ENCODE measurements at regions not wholly inside any gene's neighbourhood (a gene's known extent, or its start where the extent isn't known, plus 50 kb on each side); places are given as distances from the start of the nearest gene placed in this dataset.

DNA sequence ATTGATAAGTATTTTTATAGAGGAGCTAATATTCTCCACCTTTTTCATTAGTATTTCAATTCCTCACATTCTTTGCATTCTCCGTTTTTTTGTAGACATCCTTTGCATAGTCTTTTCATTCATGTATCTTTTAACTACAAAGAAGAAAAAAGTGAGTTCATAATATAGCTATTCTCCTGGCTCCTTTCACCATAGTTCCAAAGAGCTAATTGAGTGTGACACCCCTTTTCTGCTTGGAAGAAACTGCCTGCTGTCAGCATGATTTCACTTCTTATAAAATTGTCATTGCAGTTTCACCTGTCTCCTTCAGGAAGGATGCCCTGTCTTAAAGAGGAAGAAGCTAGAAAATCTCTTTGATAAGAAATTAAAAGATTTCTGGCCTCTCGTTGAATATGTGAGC, 991.1 kb downstream of the KCNT2 start:
- no peak for DNase-seq

DNA sequence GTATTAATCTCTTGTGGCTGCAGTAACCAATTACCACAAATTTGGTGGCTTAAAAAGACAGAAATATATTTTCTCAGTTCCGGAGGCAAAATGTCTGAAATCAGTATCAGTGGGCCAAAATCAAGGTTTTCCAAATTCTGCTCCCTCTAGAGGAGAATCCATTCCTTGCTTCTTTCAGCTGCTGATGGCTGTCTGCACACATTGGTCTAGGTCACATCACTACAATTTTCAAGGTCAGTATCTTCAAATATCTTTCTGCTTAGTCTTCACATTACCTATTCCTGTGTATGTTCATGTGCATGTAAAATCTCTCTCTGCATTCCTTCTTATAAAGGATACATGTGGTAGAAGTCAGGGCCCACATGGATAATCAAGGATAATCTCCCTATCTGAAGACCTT, 999.4 kb downstream of the KCNT2 start:
- no peak for DNase-seq

DNA sequence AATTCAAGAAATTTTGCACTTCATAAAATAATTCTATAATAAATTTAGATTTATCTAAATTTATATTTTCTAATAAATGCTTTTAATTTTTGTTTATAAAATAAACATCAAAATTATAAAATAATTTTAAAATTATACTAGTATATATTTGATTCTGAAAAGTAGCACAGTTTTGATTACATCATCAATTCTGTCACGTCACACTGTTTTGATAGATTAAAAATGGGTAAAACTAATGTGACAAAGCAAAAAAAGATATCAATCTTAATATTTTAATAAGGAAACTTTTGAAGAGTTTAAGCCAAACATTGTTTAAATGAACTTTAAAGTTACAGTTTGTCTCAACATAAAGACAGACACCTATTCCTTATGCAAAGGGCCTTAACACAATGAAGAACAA, 1001.8 kb downstream of the KCNT2 start:
- DNase-seq, result no peak

GRCh38 chr1:195604287-195604686, 1004.0 kb downstream of the KCNT2 start:
- no peak for DNase-seq

- DNase-seq, result no peak
These were observed 1010.3 kb downstream of the KCNT2 start for GRCh38 chr1:195597891-195598290.

GRCh38 chr1:195594773-195595172, 1013.5 kb downstream of the KCNT2 start:
- DNase-seq, result no peak

DNA sequence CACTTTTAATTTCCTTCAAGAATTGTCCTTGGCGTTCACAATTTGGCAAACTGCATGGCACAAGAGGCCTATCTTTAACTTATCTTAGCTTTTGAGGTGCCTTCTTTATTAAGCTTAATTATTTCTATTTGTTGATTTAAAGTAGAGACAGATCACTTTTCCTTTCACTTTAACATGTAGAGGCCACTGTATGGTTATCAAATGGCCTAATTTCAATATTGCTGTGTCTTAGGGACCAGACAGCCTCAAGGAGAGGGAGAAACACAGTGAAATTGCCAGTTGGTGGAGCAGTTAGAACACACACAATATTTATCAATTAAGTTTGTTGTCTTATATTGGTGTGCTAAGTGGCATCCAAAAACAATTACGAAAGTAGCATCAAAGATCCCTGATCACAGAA, 1013.9 kb downstream of the KCNT2 start:
- DNase-seq, result no peak

- DNase-seq, result no peak
These were observed 1016.1 kb downstream of the KCNT2 start for GRCh38 chr1:195591917-195592672.

- DNase-seq, result no peak
These were observed 1017.6 kb downstream of the KCNT2 start for GRCh38 chr1:195590649-195591048.

DNA sequence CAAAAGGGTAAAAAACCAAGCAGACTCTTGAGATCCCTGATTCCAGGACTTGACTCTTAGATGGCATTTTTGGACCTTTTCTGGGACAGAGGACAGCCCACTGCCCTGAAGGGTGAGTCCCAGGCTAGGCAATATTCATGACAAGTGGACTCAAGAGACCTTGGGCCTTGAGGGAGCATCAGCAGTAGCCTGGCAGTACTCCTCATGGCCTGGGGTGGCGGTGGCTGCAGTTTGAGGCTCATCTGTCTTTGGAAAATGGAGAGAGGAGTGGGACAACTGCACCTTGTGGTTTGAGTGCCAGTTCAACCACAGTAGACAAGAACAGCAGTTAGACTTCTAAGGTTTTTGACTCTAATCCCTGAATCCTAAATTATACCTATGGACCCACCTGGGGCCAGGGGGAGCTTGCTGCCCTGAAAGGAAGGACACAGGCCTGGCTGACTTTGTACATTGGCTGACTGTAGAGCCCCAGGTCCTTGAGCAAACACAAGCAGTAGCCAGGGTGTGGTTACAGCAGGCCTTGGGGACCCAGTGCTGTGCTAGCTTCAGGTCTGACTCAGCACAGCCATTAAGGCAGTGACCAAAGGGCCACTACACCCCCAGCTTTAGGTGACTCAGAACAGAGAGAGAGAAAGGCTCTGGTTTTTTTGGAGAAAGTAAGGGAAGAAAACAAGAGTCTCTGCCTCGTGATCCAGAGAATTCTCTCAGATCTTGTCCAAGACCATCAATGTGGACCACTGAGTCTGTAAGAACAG, 1023.2 kb downstream of the KCNT2 start:
- DNase-seq, result no peak

GRCh38 chr1:195580988-195581387, 1027.3 kb downstream of the KCNT2 start:
- no peak for DNase-seq

- DNase-seq, result no peak
These were observed 1030.5 kb downstream of the KCNT2 start for GRCh38 chr1:195577748-195578147.

DNA sequence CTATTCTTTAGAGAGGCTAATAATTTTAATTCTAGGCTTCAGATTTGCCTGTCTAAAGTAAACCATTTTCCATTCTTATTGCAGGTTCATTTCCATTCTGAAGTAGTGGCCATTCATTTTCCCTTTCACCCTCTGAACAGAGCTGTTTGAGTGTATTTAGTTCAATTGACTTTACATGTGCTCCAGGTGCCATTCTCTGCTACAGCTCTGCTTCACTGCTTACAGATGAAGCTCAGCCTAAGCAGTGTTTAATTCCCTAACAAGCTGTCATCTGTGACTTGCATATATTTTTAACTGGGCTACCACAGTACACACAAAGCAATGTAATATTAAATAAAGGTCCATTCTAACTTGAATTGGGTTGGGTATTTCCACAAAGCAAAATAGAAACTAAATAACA, 1031.6 kb downstream of the KCNT2 start:
- no peak for DNase-seq

DNA sequence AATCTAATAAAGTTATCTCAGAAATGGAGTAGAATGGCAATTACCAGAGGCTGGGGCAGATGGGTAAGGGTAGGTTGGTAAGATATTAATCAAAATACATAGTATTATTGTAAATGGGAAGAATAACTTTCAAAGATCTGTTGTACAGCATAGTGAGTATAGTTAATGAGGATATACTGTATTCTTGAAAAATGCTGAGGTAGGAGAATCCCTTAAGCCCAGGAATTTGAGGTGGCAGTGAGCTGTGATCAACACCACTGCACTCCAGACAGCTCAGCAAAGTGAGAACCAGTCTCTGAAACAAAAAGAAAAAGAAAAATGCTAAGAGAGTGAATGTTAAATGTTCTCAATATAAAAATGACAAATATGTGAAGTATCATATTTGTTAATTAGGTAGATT, 1033.7 kb downstream of the KCNT2 start:
- DNase-seq, result no peak

- DNase-seq, result no peak
These were observed 1038.3 kb downstream of the KCNT2 start for GRCh38 chr1:195569934-195570333.

DNA sequence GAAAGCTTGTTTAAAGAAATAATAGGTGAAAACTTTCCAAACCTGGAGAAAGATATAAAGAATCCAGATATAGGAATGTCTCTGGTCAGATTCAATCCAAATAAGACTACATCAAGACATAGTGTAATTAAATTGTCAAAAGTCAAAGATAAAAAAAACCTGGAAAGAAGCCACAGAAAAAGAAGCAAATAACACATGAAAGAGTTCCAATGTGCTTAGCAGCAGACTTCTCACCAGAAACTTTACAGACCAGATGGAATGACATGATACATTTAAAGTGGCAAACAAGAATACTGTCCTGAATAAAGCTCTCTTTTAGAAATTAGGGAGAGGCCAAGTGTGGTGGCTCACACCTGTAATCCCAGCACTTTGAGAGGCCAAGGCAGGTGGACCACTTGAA, 1039.9 kb downstream of the KCNT2 start:
- no peak for DNase-seq

DNA sequence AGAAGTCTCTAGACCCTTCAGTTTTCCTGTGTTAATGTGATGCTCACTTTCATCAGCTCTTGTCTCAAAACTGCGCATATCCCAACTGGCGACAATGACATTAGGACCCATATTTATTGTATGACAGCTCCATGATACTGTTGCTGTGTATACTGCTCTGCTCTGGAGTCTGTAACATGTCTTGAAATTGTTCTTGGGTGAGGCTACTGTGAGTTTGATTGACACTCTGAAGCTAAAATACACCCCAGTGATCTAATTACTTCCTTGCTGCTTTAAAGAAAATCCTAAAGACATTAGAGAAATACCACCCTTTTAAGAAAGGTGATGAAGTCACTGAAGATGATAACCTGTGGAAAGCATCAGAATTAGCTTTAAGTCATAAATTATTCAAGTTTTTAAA, 1046.2 kb downstream of the KCNT2 start:
- no peak for DNase-seq

DNA sequence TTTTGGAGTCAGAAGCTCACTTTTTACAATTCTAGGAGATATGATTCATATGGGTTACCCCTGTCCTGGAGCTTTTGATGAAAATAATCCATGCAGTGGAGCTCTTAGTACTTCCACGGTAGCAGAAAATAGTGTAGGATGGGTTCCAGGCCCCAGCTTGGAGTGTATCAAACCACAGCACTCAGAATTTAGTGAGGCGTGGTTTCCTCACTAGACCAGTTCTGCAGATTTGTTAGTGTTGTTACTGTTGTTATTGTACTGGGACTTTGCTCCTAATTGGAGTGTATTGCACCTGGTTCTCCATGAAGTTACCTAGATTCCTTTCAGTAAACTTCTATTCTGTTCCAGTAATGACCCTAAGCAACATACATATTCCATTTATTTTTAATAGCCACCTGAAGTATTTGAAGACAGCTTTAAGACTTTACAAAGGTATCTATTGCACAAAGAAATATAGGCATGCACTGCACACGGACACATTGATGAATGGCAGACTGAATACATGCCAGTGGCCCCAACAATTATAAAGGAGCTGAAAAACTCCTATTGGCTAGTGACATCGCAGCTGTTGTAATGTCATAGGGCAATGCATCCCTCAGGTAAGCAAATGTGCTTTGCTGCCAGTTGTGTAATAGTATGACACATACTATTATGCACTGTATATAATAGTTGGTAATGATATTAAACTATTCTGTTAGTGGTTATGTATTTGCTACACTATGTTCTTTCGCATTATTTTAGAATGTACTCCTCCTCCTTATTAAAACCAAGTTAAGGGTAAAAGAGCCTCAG, 1058.0 kb downstream of the KCNT2 start:
- no peak for DNase-seq

- DNase-seq, result no peak
These were observed 1077.3 kb downstream of the KCNT2 start for GRCh38 chr1:195530961-195531360.

DNA sequence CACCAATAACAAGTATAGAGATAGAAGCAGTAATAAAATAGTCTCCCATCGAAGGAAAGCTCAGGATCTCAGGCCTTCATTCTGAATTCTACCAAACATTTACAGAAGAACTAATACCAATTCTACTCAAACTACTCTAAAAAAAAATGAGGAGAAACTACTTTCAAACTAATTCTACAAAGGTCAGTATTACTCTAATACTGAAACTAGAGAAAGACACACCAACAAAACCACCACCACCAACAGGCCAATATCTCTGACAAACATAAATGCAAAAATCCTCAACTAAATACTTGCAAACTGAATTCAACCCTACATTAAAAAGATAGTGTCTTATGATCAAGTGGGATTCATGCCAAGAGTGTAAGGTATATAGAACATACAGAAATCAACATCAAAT, 1078.4 kb downstream of the KCNT2 start:
- no peak for DNase-seq

- no peak for DNase-seq
These were observed 1087.5 kb downstream of the KCNT2 start for GRCh38 chr1:195520757-195521156.

DNA sequence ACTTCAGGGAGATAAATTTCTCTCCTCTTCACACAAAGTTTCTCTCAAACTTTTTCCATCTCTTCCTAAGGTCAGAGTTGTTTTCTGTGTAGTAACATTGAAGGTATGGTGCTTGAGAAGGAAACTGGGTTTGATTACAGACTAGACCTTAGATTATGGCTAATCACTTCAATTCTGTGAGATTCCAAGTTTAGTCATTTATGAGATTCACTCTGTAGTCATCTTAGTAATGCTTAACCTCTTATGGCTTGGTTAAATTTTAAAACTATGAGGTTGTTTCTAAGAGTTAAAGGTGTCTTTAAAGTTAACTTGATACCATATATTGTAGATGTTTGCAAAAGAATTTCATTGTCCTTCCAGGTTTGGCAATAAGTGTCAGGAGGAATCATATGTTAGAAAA, 1092.2 kb downstream of the KCNT2 start:
- no peak for DNase-seq

DNA sequence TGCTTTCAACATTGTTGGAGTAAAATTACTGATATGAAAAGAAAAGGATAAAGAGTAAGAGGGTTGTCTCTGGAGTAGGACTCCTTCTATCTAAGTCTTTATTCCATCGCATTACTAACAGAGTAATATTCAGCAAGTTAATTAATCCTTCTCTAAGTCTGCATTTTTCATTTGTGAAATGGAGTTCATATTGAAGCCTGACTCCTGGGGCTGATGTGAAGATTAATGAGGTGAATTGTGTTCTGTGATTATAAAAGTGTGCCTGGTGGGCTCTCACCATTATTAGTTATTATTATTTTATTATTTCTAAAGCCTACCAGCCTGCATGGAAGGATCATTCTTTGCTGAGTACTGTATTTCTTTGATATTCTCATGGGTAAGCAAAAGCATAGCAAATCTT, 1096.7 kb downstream of the KCNT2 start:
- DNase-seq, result no peak

DNA sequence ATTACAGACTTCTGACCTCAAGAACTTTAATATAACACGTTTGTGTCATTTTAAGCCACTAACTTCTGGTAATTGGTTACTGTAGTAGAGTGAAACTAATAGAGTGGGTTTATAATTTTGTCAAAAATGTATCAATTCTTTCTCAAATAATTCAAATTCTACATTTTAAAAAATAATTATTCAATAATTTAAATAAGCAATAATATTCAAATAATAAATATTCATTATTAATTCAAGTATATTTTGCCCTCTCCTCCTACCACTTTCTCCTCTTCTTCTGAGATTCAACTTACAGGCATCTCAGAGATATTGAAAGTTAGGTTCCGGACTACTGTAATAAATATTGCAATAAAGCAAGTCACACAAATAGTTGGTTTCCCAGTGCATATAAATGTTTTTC, 1107.1 kb downstream of the KCNT2 start:
- no peak for DNase-seq

Data from femur (tissue), 1 donor.